ENCODE measurements at regions not wholly inside any gene's neighbourhood (a gene's known extent, or its start where the extent isn't known, plus 50 kb on each side); places are given as distances from the start of the nearest gene placed in this dataset.
"Not testable (repeated sequence)": the region's sequence is repeated elsewhere in the genome, so short reads cannot be mapped to it uniquely, and the experiment has no call there.

DNA sequence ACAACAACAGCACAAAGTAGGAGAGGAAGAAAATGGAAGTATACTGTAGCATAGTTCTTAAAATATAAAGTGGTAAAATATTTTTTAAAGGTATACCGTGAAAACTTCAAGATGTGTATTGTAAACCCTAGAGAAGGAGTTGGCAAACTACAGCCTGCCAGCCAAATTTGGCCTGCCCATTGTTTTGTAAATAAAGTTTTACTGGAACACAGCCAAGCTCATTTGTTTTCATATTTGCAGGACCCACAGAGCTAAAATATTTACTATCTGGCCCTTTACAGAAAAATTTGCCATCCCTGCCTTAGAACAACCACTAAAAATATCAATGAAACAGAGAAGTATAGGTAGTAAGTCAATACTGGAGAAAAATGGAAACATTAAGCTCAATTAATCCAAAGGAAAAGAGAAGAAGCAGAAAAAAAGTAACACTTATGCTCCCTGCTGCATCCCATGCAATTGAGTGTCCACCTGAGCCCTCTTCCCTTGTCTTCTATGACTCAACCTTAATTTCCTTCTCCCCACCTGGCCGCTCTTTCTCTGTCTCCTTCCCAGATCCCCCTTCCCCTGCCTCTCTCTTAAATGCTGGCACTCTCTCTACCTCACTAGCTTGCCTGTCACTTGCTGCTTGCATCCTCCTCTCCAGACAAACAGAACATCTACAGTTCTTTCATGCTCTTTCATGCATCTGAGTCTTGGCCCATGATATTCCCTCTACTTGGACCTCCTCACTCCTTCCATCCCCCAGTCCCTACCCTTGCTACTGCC is 50.6 kb upstream of the FER start:
- Histone ChIP-seq H3K9me3 (no peaks in the 10 kb centered on the region), H3K27me3 (no peaks in the 10 kb centered on the region), H3K27ac (no peak overlapping the region), H3K4me3 (no peak overlapping the region), H3K36me3 (no peaks in the 10 kb centered on the region), H3K4me1 (no peaks in the 10 kb centered on the region)
- intact Hi-C loops (cut with DNase I; ENCODE audit: low total_unique reads), result no loop called here
- no peak for DNase-seq
- TF ChIP-seq, protein P1, sequence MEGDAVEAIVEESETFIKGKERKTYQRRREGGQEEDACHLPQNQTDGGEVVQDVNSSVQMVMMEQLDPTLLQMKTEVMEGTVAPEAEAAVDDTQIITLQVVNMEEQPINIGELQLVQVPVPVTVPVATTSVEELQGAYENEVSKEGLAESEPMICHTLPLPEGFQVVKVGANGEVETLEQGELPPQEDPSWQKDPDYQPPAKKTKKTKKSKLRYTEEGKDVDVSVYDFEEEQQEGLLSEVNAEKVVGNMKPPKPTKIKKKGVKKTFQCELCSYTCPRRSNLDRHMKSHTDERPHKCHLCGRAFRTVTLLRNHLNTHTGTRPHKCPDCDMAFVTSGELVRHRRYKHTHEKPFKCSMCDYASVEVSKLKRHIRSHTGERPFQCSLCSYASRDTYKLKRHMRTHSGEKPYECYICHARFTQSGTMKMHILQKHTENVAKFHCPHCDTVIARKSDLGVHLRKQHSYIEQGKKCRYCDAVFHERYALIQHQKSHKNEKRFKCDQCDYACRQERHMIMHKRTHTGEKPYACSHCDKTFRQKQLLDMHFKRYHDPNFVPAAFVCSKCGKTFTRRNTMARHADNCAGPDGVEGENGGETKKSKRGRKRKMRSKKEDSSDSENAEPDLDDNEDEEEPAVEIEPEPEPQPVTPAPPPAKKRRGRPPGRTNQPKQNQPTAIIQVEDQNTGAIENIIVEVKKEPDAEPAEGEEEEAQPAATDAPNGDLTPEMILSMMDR (IDR thresholded peaks at IDR 0.05), result no peak

DNA sequence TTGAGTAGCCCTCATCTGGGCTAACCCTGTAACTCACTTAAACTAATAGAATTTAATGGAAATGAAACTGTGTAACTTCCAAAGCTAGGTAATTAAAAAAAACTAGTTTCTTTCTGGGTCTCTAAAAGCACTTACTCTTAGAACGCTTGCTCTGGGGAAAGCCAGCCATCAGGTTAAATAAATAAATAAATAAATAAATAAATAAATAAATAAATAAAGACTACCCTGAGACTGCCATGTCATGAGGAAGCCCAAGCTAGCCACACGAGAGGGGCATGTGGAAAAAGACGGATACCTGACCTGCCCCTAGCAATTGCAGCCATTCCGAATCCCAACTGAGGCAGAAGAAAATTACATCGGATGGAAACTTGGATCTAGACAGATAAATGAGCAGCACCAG is 51.3 kb upstream of the FER start:
- TF ChIP-seq, protein P1 (IDR thresholded peaks at IDR 0.05), result no peak
- Histone ChIP-seq H3K27me3 (no peaks in the 10 kb centered on the region), H3K4me3 (no peak overlapping the region), H3K36me3 (no peaks in the 10 kb centered on the region), H3K27ac (no peak overlapping the region), H3K9me3 (no peaks in the 10 kb centered on the region), H3K4me1 (no peaks in the 10 kb centered on the region)
- intact Hi-C loops (cut with DNase I; ENCODE audit: low total_unique reads), result no loop called here
- no peak for DNase-seq

GRCh38 chr5:108688485-108688884 is 59.2 kb upstream of the FER start:
- Histone ChIP-seq H3K27me3 (no peaks in the 10 kb centered on the region), H3K4me1 (peaks cover 0 to 16% (median 0%) of the 10 kb centered on the region in 4 donors), H3K9me3 (no peaks in the 10 kb centered on the region), H3K36me3 (no peaks in the 10 kb centered on the region), H3K27ac (peak overlapping the region in 1 of 2 donors; percentile 51), H3K4me3 (no peak overlapping the region)
- intact Hi-C loops (cut with DNase I; ENCODE audit: low total_unique reads), result no loop called here
- TF ChIP-seq, protein P1 (IDR thresholded peaks at IDR 0.05), result no peak
- no peak for DNase-seq

GRCh38 chr5:108687595-108688200 is 60.0 kb upstream of the FER start:
- no peaks in the 10 kb centered on the region for H3K36me3 ChIP-seq
- peak in 1 of 2 donors; percentile 31 for DNase-seq
- H3K4me3 ChIP-seq, result no peak overlapping the region
- TF ChIP-seq, protein P1 (IDR thresholded peaks at IDR 0.05), result no peak
- H3K27ac ChIP-seq, result peak overlapping the region in 1 of 2 donors; percentile 51
- H3K9me3 ChIP-seq, result no peaks in the 10 kb centered on the region
- intact Hi-C loops (cut with DNase I; ENCODE audit: low total_unique reads), result no loop called here
- H3K27me3 ChIP-seq, result no peaks in the 10 kb centered on the region
- H3K4me1 ChIP-seq, result peaks cover 0 to 16% (median 0%) of the 10 kb centered on the region in 4 donors

GRCh38 chr5:108686676-108687075 is 61.0 kb upstream of the FER start:
- no peaks in the 10 kb centered on the region for H3K9me3 ChIP-seq
- no peaks in the 10 kb centered on the region for H3K36me3 ChIP-seq
- intact Hi-C loops (cut with DNase I; ENCODE audit: low total_unique reads), result no loop called here
- TF ChIP-seq, protein P1 (IDR thresholded peaks at IDR 0.05), result no peak
- no peaks in the 10 kb centered on the region for H3K27me3 ChIP-seq
- no peak overlapping the region for H3K27ac ChIP-seq
- DNase-seq, result no peak
- no peak overlapping the region for H3K4me3 ChIP-seq
- peaks cover 0 to 23% (median 0%) of the 10 kb centered on the region in 4 donors for H3K4me1 ChIP-seq

DNA sequence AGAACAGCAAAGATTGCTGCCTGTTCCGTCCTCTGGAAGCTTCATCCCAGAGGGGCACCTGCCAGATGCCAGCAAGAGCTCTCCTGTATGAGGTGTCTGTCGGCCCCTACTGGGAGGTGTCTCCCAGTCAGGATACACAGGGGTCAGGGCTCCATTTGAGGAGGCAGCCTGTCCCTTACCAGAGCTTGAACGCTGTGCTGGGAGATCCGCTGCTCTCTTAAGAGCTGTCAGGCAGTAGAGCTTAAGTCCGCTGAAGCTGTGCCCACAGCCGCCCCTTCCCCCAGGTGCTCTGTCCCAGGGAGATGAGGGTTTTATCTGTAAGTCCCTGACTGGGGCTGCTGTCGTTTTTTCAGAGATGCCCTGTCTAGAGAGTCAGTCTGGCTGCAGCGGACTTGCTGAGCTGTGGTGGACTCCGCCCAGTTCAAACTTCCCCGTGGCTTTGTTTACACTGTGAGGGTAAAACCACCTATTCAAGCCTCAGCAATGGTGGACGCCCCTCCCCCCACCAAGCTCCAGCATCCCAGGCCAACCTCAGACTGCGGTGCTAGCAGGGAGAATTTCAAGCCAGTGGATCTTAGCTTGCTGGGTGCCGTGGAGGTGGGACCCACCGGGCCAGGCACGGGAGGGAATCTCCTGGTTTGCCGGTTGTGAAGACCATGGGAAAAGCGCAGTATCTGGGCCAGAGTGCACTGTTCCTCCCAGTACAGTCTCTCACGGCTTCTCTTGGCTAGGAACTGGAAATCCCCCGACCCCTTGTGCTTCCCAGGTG is 62.1 kb upstream of the FER start:
- H3K9me3 ChIP-seq; H3K27me3 ChIP-seq; intact Hi-C loops (cut with DNase I; ENCODE audit: low total_unique reads); DNase-seq; H3K27ac ChIP-seq; H3K36me3 ChIP-seq; H3K4me3 ChIP-seq: not testable (repeated sequence)
- H3K4me1 ChIP-seq, result peaks cover 0 to 24% (median 0%) of the 10 kb centered on the region in 4 donors

Measured in tibial artery (tissue), 4 donors.